GM21529 (cell line): ENCODE measurements at regions not wholly inside any gene's neighbourhood (a gene's known extent, or its start where the extent isn't known, plus 50 kb on each side); places are given as distances from the start of the nearest gene placed in this dataset.
"Not testable (repeated sequence)": the region's sequence is repeated elsewhere in the genome, so short reads cannot be mapped to it uniquely, and the experiment has no call there.

Experiments
- ATAC-seq: cut with Tn5 transposase; IDR thresholded peaks from one replicate; pipeline ENCODE4 v1.9.1; 2021; ENCODE audit not compliant: unreplicated experiment

- ATAC-seq = no peak
These were observed 113.3 kb upstream of the FSCB start for GRCh38 chr14:44620121-44621019.

GRCh38 chr14:44616204-44616603 is 109.1 kb upstream of the FSCB start:
- no peak for ATAC-seq

DNA sequence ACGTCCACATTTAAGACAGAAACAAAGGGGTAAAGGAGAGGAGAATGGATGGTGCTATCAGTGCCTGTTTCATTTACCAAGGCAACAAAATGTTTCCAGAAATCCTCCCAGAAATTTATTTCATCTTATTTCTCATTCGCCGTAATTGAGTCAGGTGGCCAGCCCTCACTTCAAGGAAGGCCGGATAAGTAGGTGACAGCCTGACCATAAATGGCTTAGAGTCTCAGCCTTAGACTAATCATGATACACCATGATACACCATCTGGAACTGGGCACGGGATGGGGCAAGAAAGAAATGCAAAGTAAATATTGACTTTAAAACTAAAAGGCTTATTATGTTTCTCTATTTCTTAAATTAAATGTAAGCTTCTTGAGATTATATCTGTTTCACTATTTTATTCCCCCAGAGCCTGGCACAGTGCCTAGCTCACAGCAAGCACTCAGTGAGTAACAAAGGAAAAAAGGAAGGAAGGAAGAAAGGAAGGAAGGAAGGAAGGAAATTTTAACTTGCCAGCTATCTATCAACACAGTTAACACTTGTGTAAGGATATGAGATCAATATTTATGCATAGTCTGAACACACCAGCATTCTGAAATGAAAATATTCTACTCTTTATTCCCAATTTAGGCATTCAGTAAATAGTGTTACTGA is 106.1 kb upstream of the FSCB start:
- ATAC-seq = no peak

DNA sequence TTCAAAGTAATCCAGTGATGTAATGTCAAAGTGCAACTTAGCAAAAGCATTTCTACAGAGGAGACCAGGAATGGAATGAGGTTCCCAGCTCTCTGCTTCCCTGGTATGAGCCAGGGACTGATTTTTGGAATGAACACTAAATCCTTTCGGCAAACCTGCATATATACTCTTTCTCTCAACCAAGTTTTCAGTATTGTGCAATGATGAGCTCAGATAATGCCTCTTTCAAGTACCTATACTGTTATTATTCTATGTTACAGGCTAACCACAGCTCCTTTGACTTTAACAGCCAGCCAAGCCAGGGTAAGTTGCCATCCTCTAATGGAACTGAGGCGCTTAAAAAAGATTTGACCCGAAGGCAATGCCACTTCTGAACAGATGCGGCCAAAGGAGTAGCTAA is 104.9 kb upstream of the FSCB start:
- ATAC-seq = no peak

GRCh38 chr14:44609876-44610510 is 102.9 kb upstream of the FSCB start:
- no peak for ATAC-seq

GRCh38 chr14:44609201-44609600 is 102.1 kb upstream of the FSCB start:
- no peak for ATAC-seq

DNA sequence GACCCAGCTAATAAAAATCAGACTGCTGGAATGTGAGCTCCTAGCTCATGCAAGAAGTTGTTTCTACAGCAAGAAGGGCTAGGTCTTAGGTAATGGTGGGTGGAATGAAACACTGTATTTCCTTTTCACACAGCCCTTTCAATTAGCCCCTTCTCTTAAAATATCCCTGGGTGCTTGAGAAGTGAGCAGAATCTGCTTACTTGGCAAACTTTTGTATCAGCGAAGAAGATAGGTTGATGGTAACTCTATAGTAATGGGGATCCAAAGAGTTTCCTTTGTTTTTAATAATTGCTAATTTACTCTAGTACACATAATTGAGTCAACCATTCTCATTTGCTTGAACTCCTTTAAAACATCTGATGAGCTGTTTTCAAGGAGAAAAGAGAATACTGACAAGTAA is 100.6 kb upstream of the FSCB start:
- ATAC-seq = no peak

- ATAC-seq = no peak
These were observed 99.5 kb upstream of the FSCB start for GRCh38 chr14:44606576-44606975.

DNA sequence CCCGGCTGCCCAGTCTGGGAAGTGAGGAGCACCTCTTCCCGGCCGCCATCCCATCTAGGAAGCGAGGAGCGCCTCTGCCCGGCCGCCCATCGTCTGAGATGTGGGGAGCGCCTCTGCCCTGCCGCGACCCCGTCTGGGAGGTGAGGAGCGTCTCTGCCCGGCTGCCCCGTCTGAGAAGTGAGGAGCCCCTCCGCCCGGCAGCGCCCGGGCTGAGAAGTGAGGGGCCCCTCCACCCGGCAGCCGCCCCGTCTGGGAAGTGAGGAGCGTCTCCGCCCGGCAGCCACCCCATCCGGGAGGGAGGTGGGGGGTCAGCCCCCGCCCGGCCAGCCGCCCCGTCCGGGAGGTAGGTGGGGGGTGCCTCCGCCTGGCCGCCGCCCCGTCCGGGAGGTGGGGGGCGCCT is 94.2 kb upstream of the FSCB start:
- ATAC-seq = not testable (repeated sequence)

DNA sequence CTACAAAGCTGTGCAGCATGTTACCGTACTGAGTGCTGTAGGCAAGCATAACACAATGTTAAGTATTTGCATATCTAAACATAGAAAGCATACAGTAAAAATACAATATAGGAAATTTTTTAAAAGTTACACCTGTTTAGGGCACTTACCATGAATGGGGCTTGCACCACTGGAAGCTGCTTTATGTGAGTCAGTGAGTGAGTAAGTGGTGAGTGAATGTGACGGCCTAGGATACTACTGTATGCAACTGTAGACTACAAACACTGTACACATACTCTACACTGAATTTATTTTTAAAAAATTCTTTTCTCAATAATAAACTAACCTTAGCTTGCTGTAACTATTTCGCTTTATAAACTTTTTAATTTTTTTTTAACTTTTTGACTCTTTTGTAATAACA is 82.1 kb upstream of the FSCB start:
- ATAC-seq = no peak

GRCh38 chr14:44586910-44587309 is 79.8 kb upstream of the FSCB start:
- ATAC-seq = no peak

GRCh38 chr14:44576356-44576755 is 69.3 kb upstream of the FSCB start:
- no peak for ATAC-seq

DNA sequence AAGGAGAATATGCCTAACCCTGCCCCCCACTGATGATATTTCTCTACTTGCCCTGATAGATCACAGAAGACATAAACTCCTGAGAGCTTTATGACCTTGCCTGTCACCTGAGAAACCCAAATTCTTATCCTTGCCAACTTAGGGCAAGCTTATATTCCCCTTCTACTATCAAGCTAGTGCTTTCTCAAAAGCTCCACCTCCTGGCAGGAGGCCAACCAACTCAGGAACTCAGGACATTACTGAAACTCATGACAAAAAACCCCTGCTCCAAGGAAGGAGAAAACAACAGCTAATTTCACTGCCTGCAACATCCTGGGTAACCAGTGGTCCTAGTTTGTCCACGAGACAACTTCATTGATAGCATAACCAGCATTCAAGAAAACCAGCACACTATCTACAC is 60.9 kb upstream of the FSCB start:
- no peak for ATAC-seq

DNA sequence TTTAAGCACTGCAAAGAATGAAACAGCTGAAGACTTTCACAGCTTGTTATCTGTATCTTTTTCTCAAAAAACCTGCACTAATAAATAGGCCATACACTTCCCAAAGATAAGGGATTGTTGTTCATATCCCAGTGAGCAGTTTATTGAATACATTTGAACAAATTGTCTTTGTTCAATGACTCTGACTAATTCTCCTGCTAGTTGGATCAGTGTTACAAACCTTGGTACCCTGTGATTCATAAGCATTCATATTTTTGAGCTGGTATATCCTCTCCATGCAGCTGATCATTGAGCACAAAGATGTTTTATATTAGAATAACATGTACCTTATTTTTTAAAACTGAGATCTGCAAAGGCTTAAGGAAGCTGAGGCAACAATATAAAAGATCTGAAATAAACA is 58.9 kb upstream of the FSCB start:
- ATAC-seq = no peak

- ATAC-seq = no peak
These were observed 57.8 kb upstream of the FSCB start for GRCh38 chr14:44564908-44565307.
